Neural progenitor cell (in vitro differentiated cells): ENCODE measurements at regions not wholly inside any gene's neighbourhood (a gene's known extent, or its start where the extent isn't known, plus 50 kb on each side); places are given as distances from the start of the nearest gene placed in this dataset.

Experiments used
- EZH2 ChIP-seq: fragments of 200-600 bp; sonication (generic); IDR thresholded peaks from 2 replicates; pipeline ENCODE4 v1.6.1; 2017; ENCODE audit warnings: antibody characterized with exemption, mild to moderate bottlenecking, moderate library complexity
- EZH2phosphoT487 ChIP-seq: fragments of 200-600 bp; sonication (generic); IDR thresholded peaks from 2 replicates; pipeline ENCODE4 v1.6.1; 2017; ENCODE audit warnings: antibody characterized with exemption
- TF ChIP-seq, protein P1 (sequence below): fragments of 200-600 bp; sonication (generic); IDR thresholded peaks from 2 replicates; pipeline ENCODE4 v1.5.1; 2017; ENCODE audit warnings: antibody characterized with exemption, mild to moderate bottlenecking

DNA sequence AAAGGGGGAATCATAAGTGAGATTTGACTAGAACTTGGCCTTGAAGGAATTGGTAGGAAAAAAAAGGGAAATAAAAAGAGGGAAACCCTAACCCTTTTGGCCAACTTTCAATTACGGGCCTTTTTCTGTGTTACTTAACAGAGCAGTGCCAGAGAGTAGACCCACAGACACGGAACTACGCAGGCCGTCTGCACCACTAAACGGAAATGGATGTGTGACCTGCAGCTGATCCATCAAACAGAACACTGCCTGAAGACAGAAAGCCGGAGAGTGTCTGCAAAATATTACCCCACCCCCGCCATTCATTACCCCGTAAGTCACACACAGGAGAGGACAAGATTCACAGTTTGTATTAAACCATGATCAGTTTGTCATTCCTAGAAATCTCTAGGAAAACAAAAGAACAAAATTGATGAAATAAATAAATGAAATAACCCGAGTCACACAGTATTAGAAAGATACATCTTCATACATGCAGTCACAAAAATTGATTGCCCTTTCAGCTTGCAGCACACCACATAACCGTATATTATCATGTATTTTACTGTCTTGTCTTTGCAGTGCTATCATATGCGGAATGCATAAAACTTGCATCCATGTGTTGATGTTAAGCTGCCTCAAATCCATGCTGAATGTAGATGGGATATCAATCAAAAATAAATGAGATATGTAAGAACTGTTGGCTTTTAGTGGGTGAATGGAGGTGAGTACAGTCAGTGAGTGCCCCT, 424.7 kb downstream of the IRS2 start:
- TF ChIP-seq, protein P1, sequence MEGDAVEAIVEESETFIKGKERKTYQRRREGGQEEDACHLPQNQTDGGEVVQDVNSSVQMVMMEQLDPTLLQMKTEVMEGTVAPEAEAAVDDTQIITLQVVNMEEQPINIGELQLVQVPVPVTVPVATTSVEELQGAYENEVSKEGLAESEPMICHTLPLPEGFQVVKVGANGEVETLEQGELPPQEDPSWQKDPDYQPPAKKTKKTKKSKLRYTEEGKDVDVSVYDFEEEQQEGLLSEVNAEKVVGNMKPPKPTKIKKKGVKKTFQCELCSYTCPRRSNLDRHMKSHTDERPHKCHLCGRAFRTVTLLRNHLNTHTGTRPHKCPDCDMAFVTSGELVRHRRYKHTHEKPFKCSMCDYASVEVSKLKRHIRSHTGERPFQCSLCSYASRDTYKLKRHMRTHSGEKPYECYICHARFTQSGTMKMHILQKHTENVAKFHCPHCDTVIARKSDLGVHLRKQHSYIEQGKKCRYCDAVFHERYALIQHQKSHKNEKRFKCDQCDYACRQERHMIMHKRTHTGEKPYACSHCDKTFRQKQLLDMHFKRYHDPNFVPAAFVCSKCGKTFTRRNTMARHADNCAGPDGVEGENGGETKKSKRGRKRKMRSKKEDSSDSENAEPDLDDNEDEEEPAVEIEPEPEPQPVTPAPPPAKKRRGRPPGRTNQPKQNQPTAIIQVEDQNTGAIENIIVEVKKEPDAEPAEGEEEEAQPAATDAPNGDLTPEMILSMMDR: no peak
- no peak for TF ChIP-seq EZH2
- no peak for TF ChIP-seq EZH2phosphoT487
